GM18507 (cell line): ENCODE measurements at regions not wholly inside any gene's neighbourhood (a gene's known extent, or its start where the extent isn't known, plus 50 kb on each side); places are given as distances from the start of the nearest gene placed in this dataset.

ENCODE experiments used
- DNase-seq: peaks from one replicate; pipeline ENCODE4 v3.0.0; 2011; ENCODE audit warnings: low read depth; ENCODE audit not compliant: insufficient read length; ENCODE audit errors: extremely low spot score
- FAIRE-seq: peaks from 2 replicates; lab custom pipeline; 2011; peaks lifted over from hg19 to GRCh38; lab: Jason Lieb, UNC

DNA sequence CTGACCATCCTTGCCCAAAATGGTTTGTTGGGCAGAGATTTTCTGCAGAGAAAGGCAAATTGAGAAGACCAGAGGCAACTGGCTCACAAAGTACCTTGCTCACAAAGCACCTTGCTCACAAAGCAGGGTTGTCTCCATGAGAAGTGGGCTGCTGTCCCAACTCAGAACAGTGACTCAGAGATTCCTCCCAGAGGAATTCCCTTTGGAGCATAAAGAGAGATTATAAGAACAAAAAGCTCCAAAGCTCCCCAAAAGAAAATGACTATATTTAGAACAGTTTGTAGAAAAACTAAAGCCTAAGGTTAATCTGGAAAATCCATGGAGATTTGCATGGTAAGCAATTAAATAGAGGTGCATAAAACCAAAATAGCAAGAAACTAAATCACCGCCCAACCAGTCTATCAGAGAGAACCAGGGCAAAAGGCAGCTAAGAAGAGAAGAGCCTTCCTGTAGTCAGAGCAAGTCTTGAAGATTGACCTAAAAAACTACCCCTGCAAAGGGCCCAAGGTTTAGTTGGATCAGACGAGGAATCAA, 731.4 kb downstream of the FAT4 start:
- DNase-seq (no peak), FAIRE-seq (no peak)

- no peak for FAIRE-seq
- no peak for DNase-seq
These were observed 732.4 kb downstream of the FAT4 start for GRCh38 chr4:126047114-126047513.

- DNase-seq (no peak), FAIRE-seq (no peak)
These were observed 737.1 kb downstream of the FAT4 start for GRCh38 chr4:126051689-126052424.

DNA sequence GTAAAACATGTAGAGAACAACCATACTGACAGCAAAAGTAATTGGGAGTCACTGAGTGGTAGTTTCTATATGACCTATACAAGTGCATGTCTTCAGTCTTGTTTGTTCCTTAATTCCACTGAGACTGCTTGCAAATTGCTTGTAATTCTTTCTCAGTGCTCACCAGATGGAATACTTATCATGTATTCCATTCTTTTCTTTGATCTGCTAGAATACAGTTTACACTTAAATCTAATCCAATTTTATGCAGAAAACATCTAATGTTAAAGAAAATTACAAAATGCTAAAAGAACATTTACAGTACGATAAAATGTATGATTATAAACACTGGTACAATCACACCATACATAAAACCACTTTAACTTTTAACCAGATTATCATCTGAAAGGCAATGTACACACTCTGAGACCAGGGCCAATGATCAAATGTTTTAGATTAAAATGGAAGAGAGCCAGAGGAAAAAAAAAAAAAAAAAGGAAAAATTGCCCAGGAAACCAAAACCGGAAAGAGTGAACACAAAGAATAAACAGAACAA, 741.4 kb downstream of the FAT4 start:
- DNase-seq (no peak), FAIRE-seq (no peak)

GRCh38 chr4:126057371-126057770, 742.6 kb downstream of the FAT4 start:
- no peak for DNase-seq
- FAIRE-seq = no peak

DNA sequence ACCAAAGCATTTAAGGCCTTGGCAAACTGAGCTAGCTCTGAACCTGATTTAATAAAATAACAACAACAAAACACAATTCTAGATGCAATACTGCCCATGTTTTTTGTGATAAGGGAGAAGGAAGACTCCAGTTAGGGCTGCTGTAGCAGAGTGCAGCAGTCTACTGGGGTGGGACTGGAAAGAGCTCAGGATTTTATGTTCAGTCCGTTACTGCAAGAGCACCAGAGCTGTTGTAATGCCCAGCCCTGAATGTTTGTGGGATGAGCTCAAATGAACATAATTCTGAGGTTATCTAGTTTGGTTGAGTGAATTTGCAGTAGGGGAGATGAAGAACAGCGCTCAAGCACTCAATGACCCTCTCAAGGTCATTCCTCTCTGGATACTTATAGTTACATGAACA, 743.8 kb downstream of the FAT4 start:
- FAIRE-seq (no peak), DNase-seq (no peak)

- DNase-seq (no peak), FAIRE-seq (no peak)
These were observed 746.9 kb downstream of the FAT4 start for GRCh38 chr4:126061655-126062054.

DNA sequence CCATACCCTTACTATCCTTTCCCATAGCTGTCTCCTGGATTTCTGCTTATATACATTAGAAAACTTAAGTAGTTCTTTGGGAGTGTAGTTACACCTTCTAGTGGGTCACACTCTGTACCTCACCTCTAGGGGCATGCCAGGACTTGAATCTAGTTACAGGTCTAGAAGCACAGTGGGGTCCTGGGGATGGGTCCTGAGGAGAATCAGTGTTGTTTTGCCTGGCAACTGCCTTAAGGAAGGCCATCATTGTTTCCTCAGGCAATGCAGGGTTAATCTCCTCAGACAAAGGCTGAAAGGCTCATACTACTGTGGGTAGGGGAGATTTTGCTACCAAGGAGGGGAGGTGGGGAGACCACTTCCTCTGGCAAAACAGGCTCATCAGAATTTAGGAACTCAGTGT, 750.3 kb downstream of the FAT4 start:
- no peak for FAIRE-seq
- DNase-seq = no peak

DNA sequence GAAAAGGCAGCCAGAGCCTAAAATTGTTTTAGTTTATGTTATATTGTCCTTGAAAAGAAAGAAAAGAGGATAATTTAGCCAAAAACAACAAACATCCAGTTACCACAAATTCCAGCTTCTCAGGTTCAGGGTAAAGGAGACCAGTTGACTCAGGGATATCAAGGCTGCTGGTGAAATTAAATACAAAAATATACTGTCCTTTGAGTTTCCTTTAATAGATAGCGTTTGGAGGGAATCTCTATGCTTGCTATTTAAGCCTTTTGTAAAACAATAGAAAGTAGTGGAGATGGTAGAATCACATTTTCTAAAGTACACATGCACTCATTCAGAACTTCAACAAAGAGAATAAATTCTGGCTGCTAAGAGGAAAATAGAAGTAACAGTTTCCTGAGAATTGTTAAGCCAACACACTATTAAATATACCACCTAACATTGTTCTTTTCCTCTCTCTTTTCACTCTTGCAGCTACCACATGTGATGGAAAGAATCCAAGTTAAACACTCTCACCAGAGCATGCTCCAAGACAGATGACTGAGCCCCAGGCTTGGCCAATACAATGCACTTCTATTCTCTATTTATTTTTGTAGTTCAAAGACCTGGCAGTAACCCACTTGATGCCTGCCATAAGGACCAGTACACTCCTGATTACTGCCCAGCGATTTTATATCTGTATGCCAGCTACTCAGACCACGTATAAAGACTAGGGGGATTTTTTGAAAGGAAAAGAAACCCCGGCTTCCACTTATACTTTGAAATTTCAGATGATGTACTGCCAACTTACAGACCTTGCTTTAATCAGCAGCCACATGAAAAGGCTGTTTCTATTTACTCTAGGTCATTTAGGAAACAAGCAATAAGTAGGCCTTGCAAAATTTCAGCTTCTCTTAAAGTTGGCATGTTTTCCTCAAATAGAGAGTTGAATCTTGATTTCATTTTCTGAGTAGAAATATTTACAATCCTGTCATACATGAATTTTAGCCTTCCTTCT, 756.9 kb downstream of the FAT4 start:
- DNase-seq (no peak), FAIRE-seq (no peak)

GRCh38 chr4:126081336-126081735, 766.6 kb downstream of the FAT4 start:
- DNase-seq = no peak
- FAIRE-seq = no peak

DNA sequence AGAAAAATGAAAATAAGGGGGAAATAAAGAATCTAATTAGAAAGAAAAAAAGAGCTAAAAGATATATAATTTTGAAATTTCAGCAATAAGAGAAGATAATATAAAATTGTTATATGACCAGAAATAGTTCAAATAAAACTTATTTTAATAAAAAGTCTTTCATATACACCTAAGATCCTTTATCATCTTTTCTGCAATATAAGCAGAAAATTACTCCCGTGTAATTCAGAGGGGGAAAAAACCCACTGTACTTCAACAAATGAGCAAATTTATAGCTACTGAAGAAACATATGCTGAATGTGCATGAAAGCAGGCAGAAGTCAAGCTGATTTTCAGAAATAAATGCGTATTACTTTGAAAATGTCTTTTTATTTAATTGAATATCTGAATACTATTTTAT, 771.3 kb downstream of the FAT4 start:
- FAIRE-seq = no peak
- no peak for DNase-seq

- DNase-seq (no peak), FAIRE-seq (no peak)
These were observed 772.3 kb downstream of the FAT4 start for GRCh38 chr4:126087101-126087500.

- DNase-seq (no peak), FAIRE-seq (no peak)
These were observed 782.5 kb downstream of the FAT4 start for GRCh38 chr4:126097155-126097799.

GRCh38 chr4:126106658-126107057, 791.9 kb downstream of the FAT4 start:
- FAIRE-seq = no peak

GRCh38 chr4:126109836-126110235, 795.1 kb downstream of the FAT4 start:
- FAIRE-seq = no peak
- no peak for DNase-seq

More at GRCh38 chr4:126106658-126107057, 791.9 kb downstream of the FAT4 start:
- DNase-seq = no peak

DNA sequence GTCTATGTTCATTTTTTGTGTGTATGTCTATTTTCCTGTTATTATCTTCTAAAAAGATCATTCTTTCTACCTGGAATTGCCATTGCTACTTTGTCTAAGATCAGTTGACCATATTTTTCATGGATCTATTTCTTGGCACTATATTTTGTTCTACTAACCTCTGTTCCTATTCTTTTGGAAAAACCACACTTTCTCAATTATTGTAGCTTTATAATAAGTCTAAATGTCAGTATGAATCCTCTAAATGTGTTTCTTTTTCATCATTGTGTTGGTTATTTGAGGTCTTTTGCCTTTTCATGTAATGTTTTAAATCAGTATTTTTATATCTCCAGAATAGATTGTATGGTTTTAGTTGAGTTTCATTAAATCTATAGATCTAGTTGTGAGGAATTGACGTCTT, 798.3 kb downstream of the FAT4 start:
- FAIRE-seq = no peak

DNA sequence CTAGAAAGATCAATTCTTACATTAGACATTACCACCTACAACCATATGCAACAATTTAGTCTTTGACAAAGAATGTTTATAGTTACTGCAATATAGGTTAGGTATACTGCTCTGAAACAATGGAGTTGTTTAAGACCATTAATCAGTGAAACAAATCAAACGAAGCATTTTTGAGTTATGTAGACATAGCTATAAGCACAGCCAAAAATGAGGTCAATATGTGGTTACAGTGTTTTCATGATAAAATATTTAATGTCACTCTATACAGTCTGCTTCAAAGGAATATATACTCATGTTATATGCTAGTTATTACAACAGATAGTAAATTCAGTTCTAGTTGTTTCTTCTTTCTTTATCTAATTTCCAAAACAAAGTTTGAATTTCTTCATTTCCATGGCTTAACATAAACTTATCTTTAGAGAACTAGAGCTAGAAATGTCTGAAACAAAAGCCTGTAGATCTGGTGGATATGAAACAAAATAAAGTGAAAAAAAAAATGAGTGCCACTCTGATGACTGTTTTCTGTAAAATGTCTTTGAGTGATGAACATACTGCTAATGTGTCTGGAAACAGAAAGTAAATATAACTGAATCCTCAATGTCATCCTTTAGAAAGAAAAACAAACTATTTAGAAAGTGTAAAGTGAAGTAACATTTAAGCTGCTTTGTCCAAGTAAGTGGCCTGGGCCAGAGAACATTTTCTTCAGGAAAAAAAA, 809.0 kb downstream of the FAT4 start:
- FAIRE-seq (no peak), DNase-seq (no peak)

More for the DNA sequence above, 798.3 kb downstream of the FAT4 start:
- DNase-seq = no peak

- DNase-seq (no peak), FAIRE-seq (no peak)
These were observed 810.1 kb downstream of the FAT4 start for GRCh38 chr4:126124818-126125217.

DNA sequence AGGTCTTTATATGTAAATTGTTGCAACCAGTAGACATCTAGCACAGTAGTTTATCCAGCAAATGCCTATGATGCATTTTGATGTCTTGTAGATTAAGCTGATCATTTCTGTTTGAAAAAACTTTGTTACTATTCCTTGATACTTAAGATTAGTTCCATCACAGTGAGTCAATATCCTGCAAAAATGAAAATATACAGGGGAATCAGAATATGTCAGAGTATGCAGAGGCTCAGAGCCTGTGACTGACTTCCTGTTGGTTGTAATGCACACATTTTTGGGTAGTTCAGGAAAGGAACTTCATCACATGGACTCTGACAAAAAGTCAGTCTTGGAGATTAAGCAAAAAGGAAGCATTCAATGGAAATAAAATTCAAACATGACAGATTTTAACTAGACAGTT, 815.5 kb downstream of the FAT4 start:
- no peak for FAIRE-seq
- no peak for DNase-seq
